B cell (primary cell): ENCODE measurements at regions not wholly inside any gene's neighbourhood (a gene's known extent, or its start where the extent isn't known, plus 50 kb on each side); places are given as distances from the start of the nearest gene placed in this dataset.
"Not testable (repeated sequence)": the region's sequence is repeated elsewhere in the genome, so short reads cannot be mapped to it uniquely, and the experiment has no call there.

Experiments
- CTCF ChIP-seq: fragments of 200-600 bp; IDR thresholded peaks from one replicate; pipeline ENCODE4 v1.8.0; 2022; ENCODE audit warnings: antibody characterized with exemption, mild to moderate bottlenecking
- EZH2 ChIP-seq: IDR thresholded peaks from 2 replicates; pipeline ENCODE4 v1.6.1; 2012; ENCODE audit warnings: borderline replicate concordance, low read depth, mild to moderate bottlenecking, moderate library complexity, low read length; ENCODE audit not compliant: insufficient read depth, poor library complexity, severe bottlenecking

- not testable (repeated sequence) for TF ChIP-seq EZH2, CTCF
Observed at GRCh38 chr1:120535052-120535451, 120.2 kb downstream of the NBPF8 start.
